K562 (cell line): ENCODE measurements at regions not wholly inside any gene's neighbourhood (a gene's known extent, or its start where the extent isn't known, plus 50 kb on each side); places are given as distances from the start of the nearest gene placed in this dataset.

ENCODE experiments used
- ARNT ChIP-seq, 2 experiments: fragments of 450-650 bp; IDR thresholded peaks; 2 replicates each; pipeline ENCODE4 v1.6.1; 2016; ENCODE audit warnings: mild to moderate bottlenecking in 1 of 2
- ATF6 ChIP-seq: sonication (generic); formaldehyde crosslinking; IDR thresholded peaks from 2 replicates; pipeline ENCODE4 v1.4.0; 2020; ENCODE audit warnings: mild to moderate bottlenecking, missing genetic modification reagents
- CHD1 ChIP-seq: fragments of 200-600 bp; sonication (generic); IDR thresholded peaks from one replicate; pipeline ENCODE4 v1.6.1; 2012; ENCODE audit warnings: mild to moderate bottlenecking, moderate library complexity, low read length, inconsistent platforms
- CTCF ChIP-seq, 3 experiments: IDR thresholded peaks in 2 of 3; conservative IDR thresholded peaks in 1 of 3; 2 replicates each; pipeline ENCODE4 v1.5.1; 2011 to 2012; ENCODE audit warnings: low read length in 3 of 3, mild to moderate bottlenecking in 3 of 3, control low read depth in 2 of 3, improper control_type of control experiment in 1 of 3, inconsistent platforms in 1 of 3, low read depth in 1 of 3, mixed read lengths in 1 of 3, moderate library complexity in 1 of 3; ENCODE audit not compliant: insufficient read depth in 2 of 3
- EP400 ChIP-seq: fragments of 450-650 bp; IDR thresholded peaks from 2 replicates; pipeline ENCODE4 v1.6.1; 2017; ENCODE audit warnings: antibody characterized with exemption, mild to moderate bottlenecking, moderate library complexity
- FOXA1 ChIP-seq: fragments of 450-650 bp; IDR thresholded peaks from 2 replicates; pipeline ENCODE4 v1.6.1; 2016; ENCODE audit warnings: mild to moderate bottlenecking, borderline replicate concordance
- GABPA ChIP-seq: fragments of 200-800 bp; sonication (Bioruptor generic); conservative IDR thresholded peaks from 2 replicates; pipeline ENCODE4 v1.6.1; 2016; ENCODE audit warnings: low read depth, missing genetic modification characterization, missing compliant biosample characterization
- IRF9 ChIP-seq: fragments of 450-650 bp; IDR thresholded peaks from 2 replicates; pipeline ENCODE4 v1.6.1; 2016; ENCODE audit warnings: missing biosample characterization, missing genetic modification characterization
- MAFK ChIP-seq: IDR thresholded peaks from 2 replicates; pipeline ENCODE4 v1.6.1; 2011; ENCODE audit warnings: low read length, improper control_type of control experiment
- POLR2A ChIP-seq: fragments of 450-650 bp; conservative IDR thresholded peaks from 2 replicates; pipeline ENCODE4 v1.6.1; 2016
- REST ChIP-seq, 2 experiments: fragments of 450-650 bp; formaldehyde crosslinking in 1 of 2; IDR thresholded peaks; 2 replicates each; pipeline versions ENCODE4 v1.4.0 to v1.6.1; 2014 to 2020; ENCODE audit warnings: mild to moderate bottlenecking in 2 of 2, borderline replicate concordance in 1 of 2, low read depth in 1 of 2
- TEAD4 ChIP-seq, 2 experiments: sonication (generic) in 1 of 2; formaldehyde crosslinking in 1 of 2; IDR thresholded peaks; 2 replicates each; pipeline versions ENCODE4 v1.6.1 to v1.8.0; 2012 to 2022; ENCODE audit warnings: borderline replicate concordance in 1 of 2, inconsistent platforms in 1 of 2, low read length in 1 of 2, mild to moderate bottlenecking in 1 of 2, missing genetic modification reagents in 1 of 2
- ZFP30 ChIP-seq: fragments of 250-450 bp; sonication (Bioruptor Pico); IDR thresholded peaks from 2 replicates; pipeline ENCODE4 v1.8.0; 2022; ENCODE audit warnings: moderate library complexity, mild to moderate bottlenecking, inconsistent platforms, borderline replicate concordance
- TF ChIP-seq, protein P1 (sequence below): sonication (generic); formaldehyde crosslinking; IDR thresholded peaks from 2 replicates; pipeline ENCODE4 v1.8.1; 2023; ENCODE audit warnings: mild to moderate bottlenecking, missing genetic modification reagents

DNA sequence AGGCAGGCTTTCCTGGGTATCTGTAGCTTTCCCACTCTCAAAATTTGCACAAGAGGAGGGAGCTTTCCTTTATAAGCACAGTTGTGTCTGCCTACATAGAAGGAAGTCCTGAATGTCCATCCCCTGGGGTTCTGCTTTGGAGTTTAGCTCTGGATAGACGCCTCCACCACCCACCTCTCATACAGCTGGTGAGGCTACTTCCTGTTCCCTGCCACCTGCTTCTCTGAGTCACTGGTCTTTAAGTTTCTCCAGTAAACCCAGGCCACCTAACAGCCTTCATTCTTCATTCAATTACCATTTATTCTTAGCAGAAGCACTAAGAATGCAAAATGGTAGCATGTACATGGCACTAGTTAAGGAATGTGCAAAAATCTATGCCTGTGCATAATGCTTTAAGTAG lies 407.8 kb downstream of the CDH2 start:
- TF ChIP-seq FOXA1 (no peak), CHD1 (no peak), IRF9 (tag) (no peak), ZFP30 (CRISPR knock-in tag) (no peak), ARNT (IDR thresholded peaks at IDR 0.05) (no peak), ATF6 (CRISPR knock-in tag) (no peak), REST (IDR thresholded peaks at IDR 0.05; ENCODE audit: borderline replicate concordance) (no peak), REST (CRISPR knock-in tag; IDR thresholded peaks at IDR 0.05; ENCODE audit: low read depth) (no peak), GABPA (no peak), CTCF (IDR thresholded peaks at IDR 0.05 in 2 of 3, conservative IDR thresholded peaks at IDR 0.05 in 1 of 3; ENCODE audit: insufficient read depth in 2 of 3, low read depth in 1 of 3, low read length in 3 of 3) (no peak), MAFK (no peak), TEAD4 (IDR thresholded peaks at IDR 0.05; ENCODE audit: low read length) (no peak), TEAD4 (CRISPR knock-in tag; IDR thresholded peaks at IDR 0.05; ENCODE audit: borderline replicate concordance) (no peak), POLR2A (no peak), EP400 (no peak)
- TF ChIP-seq, protein P1, sequence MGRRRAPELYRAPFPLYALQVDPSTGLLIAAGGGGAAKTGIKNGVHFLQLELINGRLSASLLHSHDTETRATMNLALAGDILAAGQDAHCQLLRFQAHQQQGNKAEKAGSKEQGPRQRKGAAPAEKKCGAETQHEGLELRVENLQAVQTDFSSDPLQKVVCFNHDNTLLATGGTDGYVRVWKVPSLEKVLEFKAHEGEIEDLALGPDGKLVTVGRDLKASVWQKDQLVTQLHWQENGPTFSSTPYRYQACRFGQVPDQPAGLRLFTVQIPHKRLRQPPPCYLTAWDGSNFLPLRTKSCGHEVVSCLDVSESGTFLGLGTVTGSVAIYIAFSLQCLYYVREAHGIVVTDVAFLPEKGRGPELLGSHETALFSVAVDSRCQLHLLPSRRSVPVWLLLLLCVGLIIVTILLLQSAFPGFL: no peak
